ENCODE measurements at regions not wholly inside any gene's neighbourhood (a gene's known extent, or its start where the extent isn't known, plus 50 kb on each side); places are given as distances from the start of the nearest gene placed in this dataset.

DNA sequence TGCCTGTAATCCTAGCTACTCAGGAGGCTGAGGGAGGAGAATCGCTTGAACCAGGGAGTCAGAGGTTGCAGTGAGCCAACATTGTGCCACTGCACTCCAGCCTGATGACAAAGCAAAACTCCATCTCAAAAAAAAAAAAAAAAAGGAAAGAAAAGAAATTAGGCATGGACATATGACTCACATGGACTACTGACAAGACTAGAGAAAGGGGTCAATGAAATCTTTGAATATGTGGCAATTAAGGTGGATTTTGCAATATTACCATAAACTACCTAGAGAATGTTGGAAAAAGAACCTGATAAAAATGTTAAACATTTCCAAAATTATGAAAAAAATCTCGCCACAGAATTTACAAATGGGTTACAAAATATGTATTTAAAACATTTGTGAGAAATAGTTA lies 873.6 kb downstream of the C12orf50 start:
- Histone ChIP-seq H3K4me1 (no peaks in the 10 kb centered on the region), H3K4me3 (no peak overlapping the region), H3K27me3 (no peaks in the 10 kb centered on the region), H3K9ac (ENCODE audit: low read depth in 2 of 2, low read length in 2 of 2) (no peak overlapping the region), H3K9me3 (no peaks in the 10 kb centered on the region), H3K36me3 (no peaks in the 10 kb centered on the region), H3K27ac (no peak overlapping the region)
- TF ChIP-seq, protein P1, sequence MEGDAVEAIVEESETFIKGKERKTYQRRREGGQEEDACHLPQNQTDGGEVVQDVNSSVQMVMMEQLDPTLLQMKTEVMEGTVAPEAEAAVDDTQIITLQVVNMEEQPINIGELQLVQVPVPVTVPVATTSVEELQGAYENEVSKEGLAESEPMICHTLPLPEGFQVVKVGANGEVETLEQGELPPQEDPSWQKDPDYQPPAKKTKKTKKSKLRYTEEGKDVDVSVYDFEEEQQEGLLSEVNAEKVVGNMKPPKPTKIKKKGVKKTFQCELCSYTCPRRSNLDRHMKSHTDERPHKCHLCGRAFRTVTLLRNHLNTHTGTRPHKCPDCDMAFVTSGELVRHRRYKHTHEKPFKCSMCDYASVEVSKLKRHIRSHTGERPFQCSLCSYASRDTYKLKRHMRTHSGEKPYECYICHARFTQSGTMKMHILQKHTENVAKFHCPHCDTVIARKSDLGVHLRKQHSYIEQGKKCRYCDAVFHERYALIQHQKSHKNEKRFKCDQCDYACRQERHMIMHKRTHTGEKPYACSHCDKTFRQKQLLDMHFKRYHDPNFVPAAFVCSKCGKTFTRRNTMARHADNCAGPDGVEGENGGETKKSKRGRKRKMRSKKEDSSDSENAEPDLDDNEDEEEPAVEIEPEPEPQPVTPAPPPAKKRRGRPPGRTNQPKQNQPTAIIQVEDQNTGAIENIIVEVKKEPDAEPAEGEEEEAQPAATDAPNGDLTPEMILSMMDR (IDR thresholded peaks at IDR 0.05), result no peak
- intact Hi-C loops (cut with DNase I), result no loop called here
- no peak for DNase-seq

DNA sequence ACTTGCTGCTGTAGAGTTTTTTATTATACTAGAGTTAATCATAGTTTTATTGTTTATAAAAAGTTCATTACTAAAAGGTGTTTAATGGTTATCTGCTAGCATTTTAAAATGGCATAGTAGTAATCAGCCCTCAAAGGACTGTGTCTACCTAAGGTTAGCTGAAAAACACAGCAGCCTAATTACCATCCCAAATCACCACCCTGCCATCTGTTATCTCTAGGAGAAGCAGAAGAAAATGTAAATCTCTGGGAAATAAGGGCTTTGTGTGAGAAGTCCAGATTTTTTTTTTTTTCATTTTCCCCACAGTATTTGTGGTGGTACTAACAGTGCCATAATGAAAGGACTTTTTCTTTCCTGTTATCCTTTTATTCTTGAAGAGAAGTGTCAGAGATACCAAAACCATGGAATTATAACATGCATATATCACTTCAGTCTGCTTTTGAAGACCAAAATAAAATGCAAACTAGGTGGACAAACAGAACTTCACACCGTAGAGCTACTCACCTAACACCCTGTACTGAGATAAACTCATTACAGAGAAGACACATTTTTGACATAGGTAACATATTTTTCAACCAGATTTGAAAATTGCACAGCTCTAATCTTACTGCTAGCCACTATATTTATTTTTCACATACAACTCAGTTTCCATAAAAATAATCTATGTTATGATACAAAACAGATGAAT lies 876.2 kb downstream of the C12orf50 start:
- Histone ChIP-seq H3K9ac (ENCODE audit: low read depth in 2 of 2, low read length in 2 of 2) (no peak overlapping the region), H3K9me3 (no peaks in the 10 kb centered on the region), H3K27ac (no peak overlapping the region), H3K4me3 (no peak overlapping the region), H3K36me3 (no peaks in the 10 kb centered on the region), H3K4me1 (no peaks in the 10 kb centered on the region), H3K27me3 (no peaks in the 10 kb centered on the region)
- no peak for DNase-seq
- intact Hi-C loops (cut with DNase I), result no loop called here
- TF ChIP-seq, protein P1 (IDR thresholded peaks at IDR 0.05), result no peak

DNA sequence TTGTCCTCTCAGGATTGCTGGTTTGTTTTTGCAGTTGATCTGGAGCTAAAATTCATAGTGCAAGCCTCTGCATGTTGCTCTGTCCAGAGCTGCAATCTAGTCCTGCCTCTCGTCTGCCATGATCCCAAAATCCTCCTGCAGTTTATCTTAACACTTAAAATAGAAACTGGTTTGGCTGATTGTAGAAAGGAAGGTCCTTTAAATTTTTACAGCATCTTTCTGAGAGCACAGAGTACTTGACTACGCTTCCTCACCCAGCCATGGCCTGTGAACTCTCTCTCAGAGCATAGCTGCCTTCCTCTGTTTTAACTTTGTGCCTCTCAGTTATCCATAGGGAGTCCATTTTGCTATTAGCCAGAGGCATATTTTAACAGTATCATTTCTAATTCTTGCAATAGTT lies 877.1 kb downstream of the C12orf50 start:
- TF ChIP-seq, protein P1 (IDR thresholded peaks at IDR 0.05), result no peak
- Histone ChIP-seq H3K27ac (no peak overlapping the region), H3K27me3 (no peaks in the 10 kb centered on the region), H3K4me1 (no peaks in the 10 kb centered on the region), H3K36me3 (no peaks in the 10 kb centered on the region), H3K9me3 (no peaks in the 10 kb centered on the region), H3K4me3 (no peak overlapping the region), H3K9ac (ENCODE audit: low read depth in 2 of 2, low read length in 2 of 2) (no peak overlapping the region)
- intact Hi-C loops (cut with DNase I), result no loop called here
- DNase-seq, result no peak

DNA sequence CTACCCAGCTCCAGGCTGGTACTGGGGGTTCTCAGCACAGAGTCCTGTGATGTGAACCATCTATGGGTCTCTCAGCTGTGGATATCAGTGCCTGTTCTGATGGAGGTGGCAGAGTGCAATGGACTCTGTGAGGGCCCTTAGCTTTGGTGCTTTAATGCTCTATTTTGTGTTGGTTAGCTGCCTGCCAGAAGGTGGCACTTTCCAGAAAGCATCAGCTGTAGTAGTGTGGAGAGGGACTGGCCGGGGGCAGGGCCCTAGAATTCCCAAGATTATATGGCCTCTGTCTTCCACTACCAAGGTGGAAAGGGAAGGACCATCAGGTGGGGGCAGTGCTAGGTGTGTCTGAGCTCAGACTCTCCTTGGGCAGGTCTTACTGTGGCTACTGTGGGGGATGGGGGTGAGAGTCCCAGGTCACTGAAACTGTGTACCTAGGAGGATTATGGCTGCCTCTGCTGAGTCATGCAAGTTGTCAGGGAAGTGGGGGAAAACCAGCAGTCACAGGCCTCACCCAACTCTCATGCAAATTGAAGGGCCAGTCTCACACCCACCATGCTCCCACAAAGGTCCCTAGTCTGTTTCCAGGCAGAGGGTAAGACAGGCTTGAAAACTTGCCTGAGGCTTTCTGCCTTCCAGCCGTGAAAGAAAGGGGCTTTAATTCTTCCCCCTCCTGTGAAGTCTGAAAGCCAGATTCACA lies 878.1 kb downstream of the C12orf50 start:
- TF ChIP-seq, protein P1 (IDR thresholded peaks at IDR 0.05), result no peak
- H3K27ac ChIP-seq, result no peak overlapping the region
- no peaks in the 10 kb centered on the region for H3K9me3 ChIP-seq
- intact Hi-C loops (cut with DNase I), result no loop called here
- no peak overlapping the region for H3K4me3 ChIP-seq
- no peaks in the 10 kb centered on the region for H3K4me1 ChIP-seq
- DNase-seq, result no peak
- no peaks in the 10 kb centered on the region for H3K36me3 ChIP-seq
- H3K9ac ChIP-seq (ENCODE audit: low read depth in 2 of 2, low read length in 2 of 2), result no peak overlapping the region
- H3K27me3 ChIP-seq, result no peaks in the 10 kb centered on the region

DNA sequence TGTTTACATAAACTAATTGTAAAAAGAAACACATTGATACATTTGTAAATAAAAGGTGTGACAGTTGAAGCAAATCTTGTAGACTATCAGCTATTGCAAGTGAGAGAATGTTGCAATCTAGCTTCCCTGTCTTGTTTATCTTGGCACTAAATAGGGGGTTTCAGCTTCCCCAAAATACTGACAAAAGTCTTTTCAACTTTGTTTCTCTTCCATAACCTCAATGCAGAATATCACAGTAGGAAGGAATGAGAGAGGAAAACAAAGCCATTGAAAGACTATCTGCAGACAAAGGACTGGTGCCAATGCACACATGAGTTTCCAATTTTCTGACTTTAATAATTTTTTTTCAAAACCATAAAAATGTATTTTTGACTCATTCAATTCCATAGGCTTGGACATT lies 886.2 kb upstream of the MGAT4C start:
- Histone ChIP-seq H3K9ac (ENCODE audit: low read depth in 2 of 2, low read length in 2 of 2) (no peak overlapping the region), H3K4me3 (no peak overlapping the region), H3K9me3 (no peaks in the 10 kb centered on the region), H3K27ac (no peak overlapping the region), H3K4me1 (no peaks in the 10 kb centered on the region), H3K36me3 (no peaks in the 10 kb centered on the region), H3K27me3 (no peaks in the 10 kb centered on the region)
- no peak for DNase-seq
- intact Hi-C loops (cut with DNase I), result no loop called here
- TF ChIP-seq, protein P1 (IDR thresholded peaks at IDR 0.05), result no peak
